Brain microvascular endothelial cell (primary cell): ENCODE measurements at regions not wholly inside any gene's neighbourhood (a gene's known extent, or its start where the extent isn't known, plus 50 kb on each side); places are given as distances from the start of the nearest gene placed in this dataset.

ENCODE experiments used
- DNase-seq: peaks from one replicate; pipeline ENCODE4 v3.0.0-alpha.2; 2020
- H3K27ac ChIP-seq: fragments of 250-450 bp; sonication (Bioruptor Pico); 2 replicates; pipeline ENCODE4 v1.5.1; 2020; ENCODE audit warnings: mild to moderate bottlenecking, moderate library complexity
- H3K27me3 ChIP-seq: fragments of 250-450 bp; sonication (Bioruptor Pico); replicated peaks from 2 replicates; pipeline ENCODE4 v1.5.1; 2020; ENCODE audit warnings: mild to moderate bottlenecking
- H3K36me3 ChIP-seq: fragments of 250-450 bp; sonication (Bioruptor Pico); replicated peaks from 2 replicates; pipeline ENCODE4 v1.5.1; 2020; ENCODE audit warnings: mild to moderate bottlenecking
- H3K4me3 ChIP-seq: 2 replicates; pipeline ENCODE4 v1.5.1; 2011; ENCODE audit warnings: low read depth, mild to moderate bottlenecking, control low read depth, low read length, moderate library complexity
- CTCF ChIP-seq: IDR thresholded peaks from 2 replicates; pipeline ENCODE4 v1.5.1; 2011; ENCODE audit warnings: low read depth, mild to moderate bottlenecking, moderate library complexity, low read length, control low read depth, inconsistent platforms; ENCODE audit errors: missing control alignments
- in situ Hi-C: cut with HindIII; loops from 2 replicates; pipeline ENCODE4 v1.10.0; 2017; ENCODE audit warnings: low sequenced_read_pairs, low pct_ligation_motif_present

GRCh38 chr2:223701761-223702160 is 99.6 kb upstream of the SCG2 start:
- DNase-seq: no peak
- no peak for TF ChIP-seq CTCF
- no peaks in the 10 kb centered on the region for H3K27me3 ChIP-seq
- in situ Hi-C loops: no loop called here
- no peak overlapping the region for H3K4me3 ChIP-seq
- no peak overlapping the region for H3K27ac ChIP-seq
- no peaks in the 10 kb centered on the region for H3K36me3 ChIP-seq

- Histone ChIP-seq H3K27ac (peak overlapping the region; percentile 73), H3K4me3 (no peak overlapping the region), H3K36me3 (no peaks in the 10 kb centered on the region), H3K27me3 (no peaks in the 10 kb centered on the region)
- no peak for DNase-seq
- no peak for TF ChIP-seq CTCF
- in situ Hi-C loops: no loop called here
Observed at GRCh38 chr2:223700221-223700620, 98.1 kb upstream of the SCG2 start.

- in situ Hi-C loops: no loop called here
- no peak for TF ChIP-seq CTCF
- no peak overlapping the region for H3K4me3 ChIP-seq
- H3K27ac ChIP-seq: no peak overlapping the region
- H3K36me3 ChIP-seq: no peaks in the 10 kb centered on the region
- DNase-seq: no peak
- no peaks in the 10 kb centered on the region for H3K27me3 ChIP-seq
Observed at GRCh38 chr2:223697892-223698645, 95.9 kb upstream of the SCG2 start.

- DNase-seq: no peak
- Histone ChIP-seq H3K4me3 (no peak overlapping the region), H3K27ac (no peak overlapping the region), H3K27me3 (no peaks in the 10 kb centered on the region), H3K36me3 (no peaks in the 10 kb centered on the region)
- in situ Hi-C loops: no loop called here
- TF ChIP-seq CTCF: no peak
Observed at GRCh38 chr2:223697316-223697891, 95.2 kb upstream of the SCG2 start.

- no peak for DNase-seq
- Histone ChIP-seq H3K27ac (no peak overlapping the region), H3K4me3 (no peak overlapping the region), H3K27me3 (no peaks in the 10 kb centered on the region), H3K36me3 (no peaks in the 10 kb centered on the region)
- no peak for TF ChIP-seq CTCF
- in situ Hi-C loops: no loop called here
Observed at GRCh38 chr2:223696719-223697118, 94.6 kb upstream of the SCG2 start.
